WTC11 (cell line): ENCODE measurements at regions not wholly inside any gene's neighbourhood (a gene's known extent, or its start where the extent isn't known, plus 50 kb on each side); places are given as distances from the start of the nearest gene placed in this dataset.

Experiments
- ATAC-seq: fragments of 200-7000 bp; cut with Tn5 transposase; 2 replicates; pipeline ENCODE4 v1.10.0; 2021; ENCODE audit warnings: mild to moderate bottlenecking, moderate library complexity
- CTCF ChIA-PET: fragments of 300-600 bp; sonication (Branson Sonifier 250); formaldehyde crosslinking; loops from one replicate; lab custom pipeline; 2021; ENCODE audit warnings: antibody characterized with exemption; lab: Charles Lee
- POLR2A ChIA-PET: fragments of 350-600 bp; sonication (Branson Sonifier 250); formaldehyde crosslinking; loops from one replicate; lab custom pipeline; 2021; ENCODE audit warnings: antibody characterized with exemption; lab: Charles Lee
- DNase-seq: peaks from one replicate; pipeline ENCODE4 v3.0.0; 2021; ENCODE audit warnings: low spot score
- H3K27ac Mint-ChIP-seq: 2 replicates; pipeline ENCODE4 v1.8.0; 2021; ENCODE audit warnings: mixed read lengths
- H3K27me3 Mint-ChIP-seq: 2 replicates; pipeline ENCODE4 v1.8.0; 2021; ENCODE audit warnings: low read depth, mild to moderate bottlenecking, moderate library complexity, mixed read lengths
- H3K36me3 Mint-ChIP-seq: 2 replicates; pipeline ENCODE4 v1.8.0; 2021; ENCODE audit warnings: mixed read lengths
- H3K4me1 Mint-ChIP-seq: 2 replicates; pipeline ENCODE4 v1.8.0; 2022; ENCODE audit warnings: mixed read lengths
- H3K4me3 Mint-ChIP-seq: 2 replicates; pipeline ENCODE4 v1.8.0; 2021; ENCODE audit warnings: mild to moderate bottlenecking, moderate library complexity, mixed read lengths
- H3K9me3 Mint-ChIP-seq: 2 replicates; pipeline ENCODE4 v1.8.0; 2021; ENCODE audit warnings: mixed read lengths
- ATF6 ChIP-seq: sonication (generic); formaldehyde crosslinking; IDR thresholded peaks from 2 replicates; pipeline ENCODE4 v1.8.1; 2023; ENCODE audit warnings: mild to moderate bottlenecking, missing genetic modification reagents
- CREB1 ChIP-seq: sonication (generic); formaldehyde crosslinking; IDR thresholded peaks from 2 replicates; pipeline ENCODE4 v1.8.0; 2023; ENCODE audit warnings: mild to moderate bottlenecking, missing genetic modification reagents
- CTCF ChIP-seq: fragments of 200-600 bp; IDR thresholded peaks from 2 replicates; pipeline ENCODE4 v1.8.0; 2022; ENCODE audit warnings: antibody characterized with exemption
- E2F1 ChIP-seq: sonication (generic); formaldehyde crosslinking; IDR thresholded peaks from 2 replicates; pipeline ENCODE4 v1.8.0; 2022; ENCODE audit warnings: mild to moderate bottlenecking, missing genetic modification reagents
- FOXK1 ChIP-seq: sonication (generic); formaldehyde crosslinking; IDR thresholded peaks from 2 replicates; pipeline ENCODE4 v1.8.0; 2022; ENCODE audit warnings: mild to moderate bottlenecking, moderate library complexity, missing genetic modification reagents
- IRF2 ChIP-seq: sonication (generic); formaldehyde crosslinking; IDR thresholded peaks from 2 replicates; pipeline ENCODE4 v1.8.0; 2022; ENCODE audit warnings: low read depth, missing genetic modification reagents, borderline replicate concordance
- JAZF1 ChIP-seq: fragments of 250-450 bp; sonication (Bioruptor Pico); IDR thresholded peaks from 2 replicates; pipeline ENCODE4 v1.9.0; 2021; ENCODE audit warnings: moderate library complexity, mild to moderate bottlenecking, inconsistent platforms
- JUN ChIP-seq: sonication (generic); formaldehyde crosslinking; IDR thresholded peaks from 2 replicates; pipeline ENCODE4 v1.8.0; 2023; ENCODE audit warnings: mild to moderate bottlenecking, missing genetic modification reagents
- MAX ChIP-seq: sonication (generic); formaldehyde crosslinking; IDR thresholded peaks from 2 replicates; pipeline ENCODE4 v1.8.0; 2022; ENCODE audit warnings: mild to moderate bottlenecking, missing genetic modification reagents
- MXD4 ChIP-seq: fragments of 250-450 bp; sonication (Bioruptor Pico); IDR thresholded peaks from 2 replicates; pipeline ENCODE4 v1.8.0; 2021; ENCODE audit warnings: mild to moderate bottlenecking, moderate library complexity, borderline replicate concordance
- NFATC4 ChIP-seq: fragments of 250-450 bp; sonication (Bioruptor Pico); IDR thresholded peaks from 2 replicates; pipeline ENCODE4 v1.9.0; 2021; ENCODE audit warnings: mild to moderate bottlenecking
- NR1H2 ChIP-seq: sonication (generic); formaldehyde crosslinking; IDR thresholded peaks from 2 replicates; pipeline ENCODE4 v1.9.0; 2021; ENCODE audit warnings: mild to moderate bottlenecking, moderate library complexity, missing genetic modification reagents
- SOX15 ChIP-seq: fragments of 250-450 bp; sonication (Bioruptor Pico); IDR thresholded peaks from 2 replicates; pipeline ENCODE4 v1.9.0; 2021; ENCODE audit warnings: mild to moderate bottlenecking
- SP1 ChIP-seq: sonication (generic); formaldehyde crosslinking; conservative IDR thresholded peaks from 2 replicates; pipeline ENCODE4 v1.8.1; 2022; ENCODE audit warnings: missing genetic modification reagents
- TEAD1 ChIP-seq: sonication (generic); formaldehyde crosslinking; IDR thresholded peaks from 2 replicates; pipeline ENCODE4 v1.8.0; 2022; ENCODE audit warnings: mild to moderate bottlenecking, missing genetic modification reagents
- TEAD4 ChIP-seq: sonication (generic); formaldehyde crosslinking; IDR thresholded peaks from 2 replicates; pipeline ENCODE4 v1.8.0; 2022; ENCODE audit warnings: mild to moderate bottlenecking, missing genetic modification reagents
- ZNF121 ChIP-seq: sonication (generic); formaldehyde crosslinking; IDR thresholded peaks from 2 replicates; pipeline ENCODE4 v1.8.0; 2023; ENCODE audit warnings: missing genetic modification reagents
- ZNF138 ChIP-seq: sonication (generic); formaldehyde crosslinking; conservative IDR thresholded peaks from 2 replicates; pipeline ENCODE4 v1.8.1; 2022; ENCODE audit warnings: mild to moderate bottlenecking, moderate library complexity, missing genetic modification reagents
- ZNF425 ChIP-seq: fragments of 250-450 bp; sonication (Bioruptor Pico); conservative IDR thresholded peaks from 2 replicates; pipeline ENCODE4 v1.9.0; 2021; ENCODE audit warnings: mild to moderate bottlenecking
- TF ChIP-seq, protein P1 (sequence below): sonication (generic); formaldehyde crosslinking; conservative IDR thresholded peaks from 2 replicates; pipeline ENCODE4 v1.8.1; 2022; ENCODE audit warnings: mild to moderate bottlenecking, missing genetic modification reagents
- TF ChIP-seq, protein P2 (sequence below): sonication (generic); formaldehyde crosslinking; IDR thresholded peaks from 2 replicates; pipeline ENCODE4 v1.8.0; 2023; ENCODE audit warnings: missing genetic modification reagents, mild to moderate bottlenecking, borderline replicate concordance
- TF ChIP-seq, protein P3 (sequence below): sonication (generic); formaldehyde crosslinking; IDR thresholded peaks from 2 replicates; pipeline ENCODE4 v1.8.1; 2022; ENCODE audit warnings: low read depth, missing genetic modification reagents, borderline replicate concordance

DNA sequence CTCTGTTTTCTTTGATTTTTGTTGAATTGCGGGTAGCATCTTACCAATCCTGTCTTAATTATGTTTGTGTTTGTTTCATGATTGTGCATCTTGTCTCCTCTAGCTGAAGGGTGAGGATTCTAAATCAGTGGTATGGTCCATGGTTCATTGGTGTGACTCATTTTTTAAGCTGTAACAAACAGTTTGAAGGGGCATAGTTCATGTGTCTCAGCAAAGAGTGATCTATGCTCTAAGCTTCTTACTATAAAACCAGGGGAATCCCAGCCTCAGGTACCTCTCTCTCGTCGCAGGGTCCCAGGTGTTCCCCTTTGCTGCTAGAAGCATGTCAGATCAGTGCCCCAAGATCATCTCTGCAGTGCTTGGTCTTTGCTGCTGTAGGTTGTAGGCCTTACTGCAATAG, 100.1 kb downstream of the OTUD1 start:
- TF ChIP-seq E2F1 (CRISPR knock-in tag), result no peak
- no peak for TF ChIP-seq JAZF1 (CRISPR knock-in tag)
- no peak for TF ChIP-seq CTCF
- TF ChIP-seq, protein P1, sequence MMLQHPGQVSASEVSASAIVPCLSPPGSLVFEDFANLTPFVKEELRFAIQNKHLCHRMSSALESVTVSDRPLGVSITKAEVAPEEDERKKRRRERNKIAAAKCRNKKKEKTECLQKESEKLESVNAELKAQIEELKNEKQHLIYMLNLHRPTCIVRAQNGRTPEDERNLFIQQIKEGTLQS (CRISPR knock-in tag), result no peak
- no peak for TF ChIP-seq SP1 (CRISPR knock-in tag)
- TF ChIP-seq, protein P2, sequence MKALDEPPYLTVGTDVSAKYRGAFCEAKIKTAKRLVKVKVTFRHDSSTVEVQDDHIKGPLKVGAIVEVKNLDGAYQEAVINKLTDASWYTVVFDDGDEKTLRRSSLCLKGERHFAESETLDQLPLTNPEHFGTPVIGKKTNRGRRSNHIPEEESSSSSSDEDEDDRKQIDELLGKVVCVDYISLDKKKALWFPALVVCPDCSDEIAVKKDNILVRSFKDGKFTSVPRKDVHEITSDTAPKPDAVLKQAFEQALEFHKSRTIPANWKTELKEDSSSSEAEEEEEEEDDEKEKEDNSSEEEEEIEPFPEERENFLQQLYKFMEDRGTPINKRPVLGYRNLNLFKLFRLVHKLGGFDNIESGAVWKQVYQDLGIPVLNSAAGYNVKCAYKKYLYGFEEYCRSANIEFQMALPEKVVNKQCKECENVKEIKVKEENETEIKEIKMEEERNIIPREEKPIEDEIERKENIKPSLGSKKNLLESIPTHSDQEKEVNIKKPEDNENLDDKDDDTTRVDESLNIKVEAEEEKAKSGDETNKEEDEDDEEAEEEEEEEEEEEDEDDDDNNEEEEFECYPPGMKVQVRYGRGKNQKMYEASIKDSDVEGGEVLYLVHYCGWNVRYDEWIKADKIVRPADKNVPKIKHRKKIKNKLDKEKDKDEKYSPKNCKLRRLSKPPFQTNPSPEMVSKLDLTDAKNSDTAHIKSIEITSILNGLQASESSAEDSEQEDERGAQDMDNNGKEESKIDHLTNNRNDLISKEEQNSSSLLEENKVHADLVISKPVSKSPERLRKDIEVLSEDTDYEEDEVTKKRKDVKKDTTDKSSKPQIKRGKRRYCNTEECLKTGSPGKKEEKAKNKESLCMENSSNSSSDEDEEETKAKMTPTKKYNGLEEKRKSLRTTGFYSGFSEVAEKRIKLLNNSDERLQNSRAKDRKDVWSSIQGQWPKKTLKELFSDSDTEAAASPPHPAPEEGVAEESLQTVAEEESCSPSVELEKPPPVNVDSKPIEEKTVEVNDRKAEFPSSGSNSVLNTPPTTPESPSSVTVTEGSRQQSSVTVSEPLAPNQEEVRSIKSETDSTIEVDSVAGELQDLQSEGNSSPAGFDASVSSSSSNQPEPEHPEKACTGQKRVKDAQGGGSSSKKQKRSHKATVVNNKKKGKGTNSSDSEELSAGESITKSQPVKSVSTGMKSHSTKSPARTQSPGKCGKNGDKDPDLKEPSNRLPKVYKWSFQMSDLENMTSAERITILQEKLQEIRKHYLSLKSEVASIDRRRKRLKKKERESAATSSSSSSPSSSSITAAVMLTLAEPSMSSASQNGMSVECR (CRISPR knock-in tag), result no peak
- TF ChIP-seq TEAD4 (CRISPR knock-in tag), result no peak
- TF ChIP-seq NR1H2 (CRISPR knock-in tag), result no peak
- no peaks in the 10 kb centered on the region for H3K27me3 Mint-ChIP-seq
- no peak overlapping the region for H3K4me3 Mint-ChIP-seq
- ATAC-seq (no peak), DNase-seq (no peak)
- ChIA-PET POLR2A (no interaction called here), CTCF (interaction anchor here (1.6 kb wide), 1 partner anchor 224 kb away, joined by 6 read pairs; no protein-coding TSS in a partner anchor)
- H3K4me1 Mint-ChIP-seq, result peaks cover 11% of the 10 kb centered on the region
- no peaks in the 10 kb centered on the region for H3K9me3 Mint-ChIP-seq
- no peaks in the 10 kb centered on the region for H3K36me3 Mint-ChIP-seq
- no peak overlapping the region for H3K27ac Mint-ChIP-seq

DNA sequence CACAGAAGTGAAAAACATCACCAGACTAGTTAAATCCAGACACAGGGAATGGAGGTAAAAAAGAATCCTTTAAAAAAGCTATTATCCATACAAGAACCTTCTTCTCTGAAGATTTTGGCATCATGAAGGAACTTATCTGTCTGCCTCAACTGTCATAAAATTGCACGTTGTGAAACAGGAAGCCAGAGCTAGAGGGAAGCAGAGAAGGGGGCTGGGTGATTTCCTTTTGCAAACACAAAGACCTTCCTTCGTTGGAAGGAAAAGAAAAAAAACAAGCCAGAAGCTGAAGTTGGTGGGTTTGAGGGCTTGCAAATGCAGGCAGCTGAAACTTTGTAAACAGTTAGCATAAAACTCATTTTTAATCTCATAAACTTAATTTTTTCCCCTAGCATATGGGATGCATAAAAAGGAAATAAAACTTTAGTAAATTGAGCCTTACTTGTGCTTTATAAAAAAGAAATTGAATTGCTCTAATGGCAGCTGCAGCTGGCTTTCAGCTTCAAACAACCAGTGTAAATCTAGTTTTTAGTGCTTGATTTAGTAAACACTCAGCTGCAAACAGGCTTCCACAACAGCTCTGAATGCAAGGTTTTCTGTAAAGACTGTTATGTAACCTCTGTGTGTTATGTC, 101.6 kb downstream of the OTUD1 start:
- ATAC-seq, result no peak
- Mint-ChIP-seq H3K4me1 (peaks cover 11% of the 10 kb centered on the region), H3K27ac (no peak overlapping the region)
- no peak for TF ChIP-seq FOXK1 (CRISPR knock-in tag)
- no peak for TF ChIP-seq JUN (CRISPR knock-in tag)
- TF ChIP-seq ATF6, result no peak
- no peak for TF ChIP-seq TEAD1 (CRISPR knock-in tag)
- TF ChIP-seq JAZF1 (CRISPR knock-in tag), result no peak
- TF ChIP-seq, protein P3, sequence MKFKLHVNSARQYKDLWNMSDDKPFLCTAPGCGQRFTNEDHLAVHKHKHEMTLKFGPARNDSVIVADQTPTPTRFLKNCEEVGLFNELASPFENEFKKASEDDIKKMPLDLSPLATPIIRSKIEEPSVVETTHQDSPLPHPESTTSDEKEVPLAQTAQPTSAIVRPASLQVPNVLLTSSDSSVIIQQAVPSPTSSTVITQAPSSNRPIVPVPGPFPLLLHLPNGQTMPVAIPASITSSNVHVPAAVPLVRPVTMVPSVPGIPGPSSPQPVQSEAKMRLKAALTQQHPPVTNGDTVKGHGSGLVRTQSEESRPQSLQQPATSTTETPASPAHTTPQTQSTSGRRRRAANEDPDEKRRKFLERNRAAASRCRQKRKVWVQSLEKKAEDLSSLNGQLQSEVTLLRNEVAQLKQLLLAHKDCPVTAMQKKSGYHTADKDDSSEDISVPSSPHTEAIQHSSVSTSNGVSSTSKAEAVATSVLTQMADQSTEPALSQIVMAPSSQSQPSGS (CRISPR knock-in tag), result no peak
- no peak for TF ChIP-seq ZNF425 (CRISPR knock-in tag)
- no peak for TF ChIP-seq SOX15 (CRISPR knock-in tag)
- TF ChIP-seq NFATC4 (CRISPR knock-in tag), result no peak
- no peak for TF ChIP-seq MXD4 (CRISPR knock-in tag)
- TF ChIP-seq ZNF121 (CRISPR knock-in tag), result no peak
- TF ChIP-seq IRF2 (CRISPR knock-in tag), result no peak
- TF ChIP-seq CREB1, result no peak
- no peak for TF ChIP-seq MAX (CRISPR knock-in tag)
- no peak for TF ChIP-seq ZNF138 (CRISPR knock-in tag)

More for the DNA sequence above, 101.6 kb downstream of the OTUD1 start:
- DNase-seq, result no peak
- no peaks in the 10 kb centered on the region for H3K9me3 Mint-ChIP-seq
- H3K4me3 Mint-ChIP-seq, result no peak overlapping the region
- ChIA-PET POLR2A (no interaction called here), CTCF (interaction anchor here (0.7 to 1.9 kb wide), 5 partner anchors 11 to 382 kb away, joined by 3 to 6 read pairs (median 3); no protein-coding TSS in a partner anchor)
- H3K36me3 Mint-ChIP-seq, result no peaks in the 10 kb centered on the region
- H3K27me3 Mint-ChIP-seq, result no peaks in the 10 kb centered on the region
